Thyroid gland (tissue), 4 donors: ENCODE measurements at regions not wholly inside any gene's neighbourhood (a gene's known extent, or its start where the extent isn't known, plus 50 kb on each side); places are given as distances from the start of the nearest gene placed in this dataset.

Experiments used
- DNase-seq, 2 donors: peaks; one replicate each; pipeline ENCODE4 v3.0.0-alpha.2; 2019
- H3K27ac ChIP-seq, 3 donors: fragments of 200-600 bp; sonication (generic); 1 replicate in 2 of 3; 2 replicates in 1 of 3; pipeline ENCODE4 v1.5.1; 2016 to 2019; ENCODE audit warnings: mild to moderate bottlenecking in 1 of 3, moderate library complexity in 1 of 3
- H3K27me3 ChIP-seq: fragments of 200-600 bp; sonication (generic); one replicate; pipeline ENCODE4 v1.5.1; 2019
- H3K36me3 ChIP-seq, 2 donors: fragments of 200-600 bp; sonication (generic); one replicate each; pipeline ENCODE4 v1.5.1; 2016 to 2019
- H3K4me1 ChIP-seq, 2 donors: fragments of 200-600 bp; sonication (generic); one replicate each; pipeline ENCODE4 v1.5.1; 2017 to 2019
- H3K4me3 ChIP-seq, 3 donors: fragments of 200-600 bp; sonication (generic); replicated peaks in 1 of 3; 1 replicate in 2 of 3; 2 replicates in 1 of 3; pipeline ENCODE4 v1.5.1; 2016; ENCODE audit warnings: mild to moderate bottlenecking in 1 of 3
- H3K9me3 ChIP-seq: fragments of 200-600 bp; sonication (generic); one replicate; pipeline ENCODE4 v1.5.1; 2017
- POLR2A ChIP-seq, 2 donors: fragments of 450-650 bp; IDR thresholded peaks; one replicate each; pipeline ENCODE4 v1.6.1; 2017; ENCODE audit warnings: antibody characterized with exemption in 2 of 2, mild to moderate bottlenecking in 2 of 2, moderate library complexity in 1 of 2
- WGBS, 2 donors: methylation state at CpG; one replicate each; pipeline ENCODE4 v1.1.5; 2017; 5-methylcytosine and 5-hydroxymethylcytosine counted together
- intact Hi-C: fragments of 100-400 bp; cut with DNase I; formaldehyde crosslinking; loops from one replicate; pipeline ENCODE4 v1.15.1; 2023
- TF ChIP-seq, protein P1 (sequence below), 6 experiments: fragments of 200-600 bp in 3 of 6; fragments of 450-650 bp in 3 of 6; sonication (generic) in 3 of 6; IDR thresholded peaks; one replicate each; pipeline ENCODE4 v1.5.1; 2016 to 2019; ENCODE audit warnings: antibody characterized with exemption in 6 of 6, mild to moderate bottlenecking in 2 of 6, inconsistent platforms in 1 of 6, moderate library complexity in 1 of 6

DNA sequence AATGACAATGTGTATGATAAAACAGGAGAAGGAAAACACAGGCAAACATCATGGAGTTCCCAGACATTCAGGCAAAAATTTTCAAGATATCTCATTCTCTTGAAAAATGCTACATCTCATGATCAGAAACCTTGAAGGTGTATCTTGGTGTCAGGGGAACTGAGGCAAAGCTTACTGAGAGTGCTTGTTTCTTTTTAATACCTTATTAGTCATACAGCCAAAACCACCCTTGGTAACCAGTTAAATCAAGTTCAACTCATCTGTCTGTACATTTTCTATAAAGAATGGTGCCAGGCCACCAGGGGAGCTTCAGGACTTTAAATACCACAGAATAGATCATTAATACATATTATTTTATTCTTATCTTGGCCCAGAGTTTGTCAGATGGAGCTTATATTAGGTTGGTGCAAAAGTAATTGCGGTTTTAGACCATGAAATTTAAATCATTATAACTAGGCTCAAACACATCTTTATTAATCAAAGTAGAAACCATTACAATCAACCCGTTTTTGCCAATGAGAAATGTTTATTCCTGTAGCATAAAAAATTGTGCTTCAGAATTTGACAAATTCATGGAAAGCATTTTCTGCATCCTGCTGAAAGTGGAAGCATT is 1036.0 kb downstream of the AMY1C start:
- WGBS, 2 donors = 67 to 84% methylated on average over 2 of the region's 2 CpGs

DNA sequence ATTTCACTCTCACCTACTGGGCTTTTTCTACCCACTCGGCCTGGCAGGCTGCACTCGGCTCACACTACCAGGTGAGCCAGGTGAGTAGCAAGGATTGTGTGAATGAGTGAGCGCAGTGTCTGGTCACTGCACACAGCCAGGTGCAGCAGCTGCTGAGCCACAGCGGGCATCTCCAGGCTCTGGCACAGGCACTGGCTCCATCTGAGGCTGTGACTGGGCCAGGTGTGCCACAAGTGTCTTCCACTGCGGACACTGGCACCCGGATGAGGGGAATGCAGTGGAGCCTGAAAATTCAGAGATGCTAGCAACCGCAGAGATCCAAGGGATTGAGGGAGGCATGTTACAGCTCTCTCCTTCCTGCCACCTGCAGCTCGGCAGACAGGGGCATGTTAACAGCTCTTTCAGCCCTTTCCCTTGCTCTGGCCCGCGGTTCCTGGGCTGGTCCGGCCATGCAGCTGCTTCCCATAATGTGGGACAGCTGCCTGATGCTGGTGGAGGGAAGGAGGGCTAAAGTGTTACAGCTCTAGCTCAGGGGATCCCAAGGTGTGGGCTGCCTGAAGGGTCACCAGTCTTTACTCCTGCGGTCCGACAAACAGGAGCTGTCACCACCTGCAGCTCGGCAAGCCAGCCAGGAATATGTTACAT is 1038.3 kb downstream of the AMY1C start:
- no peaks in the 10 kb centered on the region for H3K4me1 ChIP-seq
- WGBS, 2 donors = 90 to 93% methylated on average over 10 to 14 of the region's 14 CpGs
- intact Hi-C loops = loop anchor here (10.0 kb wide), 1 partner anchor 1007 kb away; no protein-coding TSS in a partner anchor
- H3K27me3 ChIP-seq = no peaks in the 10 kb centered on the region
- H3K4me3 ChIP-seq = no peak overlapping the region
- peaks cover 2% of the 10 kb centered on the region for H3K9me3 ChIP-seq
- no peak for TF ChIP-seq POLR2A (IDR thresholded peaks at IDR 0.05)
- TF ChIP-seq, protein P1, sequence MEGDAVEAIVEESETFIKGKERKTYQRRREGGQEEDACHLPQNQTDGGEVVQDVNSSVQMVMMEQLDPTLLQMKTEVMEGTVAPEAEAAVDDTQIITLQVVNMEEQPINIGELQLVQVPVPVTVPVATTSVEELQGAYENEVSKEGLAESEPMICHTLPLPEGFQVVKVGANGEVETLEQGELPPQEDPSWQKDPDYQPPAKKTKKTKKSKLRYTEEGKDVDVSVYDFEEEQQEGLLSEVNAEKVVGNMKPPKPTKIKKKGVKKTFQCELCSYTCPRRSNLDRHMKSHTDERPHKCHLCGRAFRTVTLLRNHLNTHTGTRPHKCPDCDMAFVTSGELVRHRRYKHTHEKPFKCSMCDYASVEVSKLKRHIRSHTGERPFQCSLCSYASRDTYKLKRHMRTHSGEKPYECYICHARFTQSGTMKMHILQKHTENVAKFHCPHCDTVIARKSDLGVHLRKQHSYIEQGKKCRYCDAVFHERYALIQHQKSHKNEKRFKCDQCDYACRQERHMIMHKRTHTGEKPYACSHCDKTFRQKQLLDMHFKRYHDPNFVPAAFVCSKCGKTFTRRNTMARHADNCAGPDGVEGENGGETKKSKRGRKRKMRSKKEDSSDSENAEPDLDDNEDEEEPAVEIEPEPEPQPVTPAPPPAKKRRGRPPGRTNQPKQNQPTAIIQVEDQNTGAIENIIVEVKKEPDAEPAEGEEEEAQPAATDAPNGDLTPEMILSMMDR (IDR thresholded peaks at IDR 0.05) = no peak
- no peaks in the 10 kb centered on the region for H3K36me3 ChIP-seq
- no peak overlapping the region for H3K27ac ChIP-seq
- DNase-seq = no peak

More for the DNA sequence above, 1036.0 kb downstream of the AMY1C start:
- Histone ChIP-seq H3K4me1 (no peaks in the 10 kb centered on the region), H3K9me3 (no peaks in the 10 kb centered on the region), H3K27me3 (no peaks in the 10 kb centered on the region), H3K27ac (no peak overlapping the region), H3K36me3 (no peaks in the 10 kb centered on the region), H3K4me3 (no peak overlapping the region)
- TF ChIP-seq POLR2A (IDR thresholded peaks at IDR 0.05) = no peak
- TF ChIP-seq, protein P1 (IDR thresholded peaks at IDR 0.05) = no peak
- DNase-seq = no peak
- intact Hi-C loops = loop anchor here (10.0 kb wide), 1 partner anchor 1009 kb away; no protein-coding TSS in a partner anchor

DNA sequence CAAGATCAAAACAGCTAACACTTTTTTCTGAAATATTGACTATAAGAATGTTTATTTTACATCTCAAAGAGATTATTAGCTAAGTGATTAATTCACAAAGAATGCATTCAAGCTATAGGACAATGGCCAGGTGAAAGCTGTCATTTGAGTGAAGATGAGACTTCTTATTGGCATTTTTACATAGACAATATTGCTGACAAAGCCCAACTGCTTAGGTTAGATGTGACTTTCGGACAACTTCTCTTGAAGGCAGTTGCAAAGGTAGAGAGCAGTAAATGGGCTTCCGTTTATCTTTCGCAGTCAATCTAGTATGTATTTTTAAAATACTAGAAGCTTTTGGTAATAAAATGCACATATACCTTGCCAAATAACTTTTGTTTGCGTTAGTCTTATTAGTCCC is 1041.3 kb downstream of the AMY1C start:
- WGBS, 2 donors = 94% methylated on average over 4 of the region's 4 CpGs
- intact Hi-C loops = no loop called here
- Histone ChIP-seq H3K27ac (no peak overlapping the region), H3K4me3 (no peak overlapping the region), H3K36me3 (no peaks in the 10 kb centered on the region), H3K9me3 (peaks cover 2% of the 10 kb centered on the region), H3K27me3 (no peaks in the 10 kb centered on the region), H3K4me1 (no peaks in the 10 kb centered on the region)
- no peak for DNase-seq
- TF ChIP-seq POLR2A (IDR thresholded peaks at IDR 0.05) = no peak
- TF ChIP-seq, protein P1 (IDR thresholded peaks at IDR 0.05) = no peak

DNA sequence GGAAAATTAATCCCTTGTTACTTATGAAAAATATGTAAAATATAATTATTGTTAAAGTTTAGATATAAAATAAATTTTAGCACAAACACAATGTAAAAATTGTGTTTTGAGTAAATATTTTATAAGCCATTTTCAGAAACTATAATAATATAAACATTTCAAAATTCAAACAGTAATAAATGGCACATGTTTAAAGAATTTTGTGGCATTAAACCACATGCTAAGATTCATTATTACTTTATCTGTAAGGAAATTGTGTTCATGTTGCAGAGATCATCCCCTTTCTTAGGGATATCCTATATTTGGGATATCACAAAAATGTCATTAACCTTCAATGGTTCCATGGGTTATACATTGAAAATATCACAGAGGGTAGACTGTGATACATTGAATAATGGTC is 1044.3 kb downstream of the AMY1C start:
- TF ChIP-seq, protein P1 (IDR thresholded peaks at IDR 0.05) = no peak
- no peak for TF ChIP-seq POLR2A (IDR thresholded peaks at IDR 0.05)
- peaks cover 2% of the 10 kb centered on the region for H3K9me3 ChIP-seq
- no peak overlapping the region for H3K4me3 ChIP-seq
- intact Hi-C loops = no loop called here
- no peak overlapping the region for H3K27ac ChIP-seq
- DNase-seq = no peak
- H3K4me1 ChIP-seq = no peaks in the 10 kb centered on the region
- no peaks in the 10 kb centered on the region for H3K27me3 ChIP-seq
- H3K36me3 ChIP-seq = no peaks in the 10 kb centered on the region

DNA sequence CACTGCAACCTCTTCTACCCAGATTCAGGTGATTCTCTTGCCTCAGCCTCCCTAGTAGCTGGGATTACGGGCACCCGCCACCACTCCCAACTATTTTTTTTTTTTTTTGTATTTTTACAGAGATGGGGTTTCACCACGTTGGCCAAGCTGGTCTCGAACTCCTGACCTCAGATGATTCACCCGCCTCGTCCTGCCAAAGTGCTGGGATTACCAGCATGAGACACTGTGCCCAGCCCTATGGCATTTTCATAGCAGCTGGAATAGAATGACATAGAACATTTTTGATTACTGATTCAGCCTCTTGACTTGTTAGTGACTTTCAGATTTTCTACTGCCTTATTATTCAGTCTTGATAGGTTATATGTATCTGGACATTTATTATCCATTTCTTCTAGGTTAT is 1046.2 kb downstream of the AMY1C start:
- H3K27me3 ChIP-seq = no peaks in the 10 kb centered on the region
- no peak for DNase-seq
- H3K36me3 ChIP-seq = no peaks in the 10 kb centered on the region
- intact Hi-C loops = no loop called here
- TF ChIP-seq, protein P1 (IDR thresholded peaks at IDR 0.05) = no peak
- TF ChIP-seq POLR2A (IDR thresholded peaks at IDR 0.05) = no peak
- 94% methylated on average over 6 of the region's 6 CpGs for WGBS, 2 donors
- no peak overlapping the region for H3K4me3 ChIP-seq
- H3K27ac ChIP-seq = no peak overlapping the region
- H3K4me1 ChIP-seq = no peaks in the 10 kb centered on the region
- peaks cover 2% of the 10 kb centered on the region for H3K9me3 ChIP-seq
